ENCODE measurements at regions not wholly inside any gene's neighbourhood (a gene's known extent, or its start where the extent isn't known, plus 50 kb on each side); places are given as distances from the start of the nearest gene placed in this dataset.
"Not testable (repeated sequence)": the region's sequence is repeated elsewhere in the genome, so short reads cannot be mapped to it uniquely, and the experiment has no call there.

DNA sequence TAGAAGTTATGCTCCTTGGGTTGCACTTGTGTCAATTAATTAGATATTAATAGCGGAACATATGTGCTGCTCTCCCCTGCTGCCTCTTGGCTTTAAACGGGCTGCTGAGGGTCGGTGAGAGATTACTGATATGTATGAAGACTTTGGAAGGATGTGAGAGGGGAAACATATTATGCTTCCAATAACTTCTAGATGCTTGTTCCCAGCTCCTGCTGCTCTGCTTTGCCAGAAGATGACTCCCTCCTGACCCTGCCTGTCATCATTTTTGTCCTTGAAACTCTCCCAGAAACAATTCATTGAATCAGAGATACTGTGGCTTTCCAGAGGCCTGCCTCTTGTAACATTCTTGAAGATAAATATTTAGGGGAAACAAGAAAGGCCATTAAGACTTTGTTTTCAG, 300.1 kb upstream of the STXBP6 start:
- Histone ChIP-seq H3K4me1 (ENCODE audit: insufficient read depth) (no peaks in the 10 kb centered on the region), H3K27ac (no peak overlapping the region), H3K9me3 (no peaks in the 10 kb centered on the region), H3K4me3 (no peak overlapping the region), H3K27me3 (no peaks in the 10 kb centered on the region), H3K36me3 (no peaks in the 10 kb centered on the region)
- intact Hi-C loops (cut with DNase I) = no loop called here
- TF ChIP-seq, protein P1, sequence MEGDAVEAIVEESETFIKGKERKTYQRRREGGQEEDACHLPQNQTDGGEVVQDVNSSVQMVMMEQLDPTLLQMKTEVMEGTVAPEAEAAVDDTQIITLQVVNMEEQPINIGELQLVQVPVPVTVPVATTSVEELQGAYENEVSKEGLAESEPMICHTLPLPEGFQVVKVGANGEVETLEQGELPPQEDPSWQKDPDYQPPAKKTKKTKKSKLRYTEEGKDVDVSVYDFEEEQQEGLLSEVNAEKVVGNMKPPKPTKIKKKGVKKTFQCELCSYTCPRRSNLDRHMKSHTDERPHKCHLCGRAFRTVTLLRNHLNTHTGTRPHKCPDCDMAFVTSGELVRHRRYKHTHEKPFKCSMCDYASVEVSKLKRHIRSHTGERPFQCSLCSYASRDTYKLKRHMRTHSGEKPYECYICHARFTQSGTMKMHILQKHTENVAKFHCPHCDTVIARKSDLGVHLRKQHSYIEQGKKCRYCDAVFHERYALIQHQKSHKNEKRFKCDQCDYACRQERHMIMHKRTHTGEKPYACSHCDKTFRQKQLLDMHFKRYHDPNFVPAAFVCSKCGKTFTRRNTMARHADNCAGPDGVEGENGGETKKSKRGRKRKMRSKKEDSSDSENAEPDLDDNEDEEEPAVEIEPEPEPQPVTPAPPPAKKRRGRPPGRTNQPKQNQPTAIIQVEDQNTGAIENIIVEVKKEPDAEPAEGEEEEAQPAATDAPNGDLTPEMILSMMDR (IDR thresholded peaks at IDR 0.05) = no peak
- TF ChIP-seq EP300 (IDR thresholded peaks at IDR 0.05) = no peak
- TF ChIP-seq POLR2A (IDR thresholded peaks at IDR 0.05) = no peak
- peak in 4 of 5 donors; percentile 32 to 62 (median 39) for DNase-seq
- WGBS, 3 donors = 5 to 22% (median 9%) methylated on average over 3 of the region's 3 CpGs

DNA sequence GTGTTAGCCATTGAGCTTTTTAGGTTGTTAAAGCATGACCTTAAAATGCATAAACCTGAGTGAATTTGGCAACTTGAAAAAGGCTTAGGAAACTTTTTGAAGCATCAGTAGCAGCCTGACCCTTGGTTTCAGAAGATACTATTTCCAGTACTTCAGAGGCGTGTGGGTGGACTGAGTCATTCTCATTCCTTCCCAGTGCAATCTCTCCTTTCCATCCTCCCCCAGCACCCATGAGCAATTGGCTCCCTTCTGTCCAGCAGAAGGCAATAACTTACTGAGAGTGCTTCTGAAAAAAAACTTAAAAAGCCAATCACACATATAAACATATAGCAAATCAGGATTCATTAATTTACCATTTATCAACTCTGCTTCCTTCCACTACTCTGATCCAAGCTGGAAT, 299.3 kb upstream of the STXBP6 start:
- Histone ChIP-seq H3K27ac (no peak overlapping the region), H3K36me3 (no peaks in the 10 kb centered on the region), H3K27me3 (no peaks in the 10 kb centered on the region), H3K9me3 (no peaks in the 10 kb centered on the region), H3K4me1 (ENCODE audit: insufficient read depth) (no peaks in the 10 kb centered on the region), H3K4me3 (no peak overlapping the region)
- 13 to 35% (median 17%) methylated on average over 1 of the region's 1 CpG for WGBS, 3 donors
- intact Hi-C loops (cut with DNase I) = no loop called here
- TF ChIP-seq EP300 (IDR thresholded peaks at IDR 0.05) = no peak
- TF ChIP-seq, protein P1 (IDR thresholded peaks at IDR 0.05) = no peak
- no peak for TF ChIP-seq POLR2A (IDR thresholded peaks at IDR 0.05)
- peak in 3 of 5 donors; percentile 15 to 52 (median 22) for DNase-seq

DNA sequence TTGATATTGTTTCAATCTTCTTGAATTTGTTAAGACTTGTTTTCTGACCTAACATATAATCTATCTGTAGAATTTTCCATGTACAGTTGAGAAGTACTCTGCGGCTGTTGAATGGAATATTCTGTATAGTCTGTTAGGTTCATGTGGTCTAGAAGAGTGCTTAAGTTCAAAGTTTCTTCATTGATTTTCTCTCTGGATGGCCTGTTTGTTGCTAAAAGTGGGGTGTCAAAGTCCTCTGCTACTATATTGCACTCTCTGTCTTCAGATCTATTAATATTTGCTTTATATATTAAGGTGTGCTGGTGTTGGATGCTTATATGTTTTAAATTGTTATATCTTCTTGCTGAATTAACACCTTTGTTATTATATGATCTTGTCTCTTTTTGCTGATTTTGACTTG, 290.9 kb upstream of the STXBP6 start:
- H3K27me3 ChIP-seq = no peaks in the 10 kb centered on the region
- no peak overlapping the region for H3K27ac ChIP-seq
- no peaks in the 10 kb centered on the region for H3K36me3 ChIP-seq
- TF ChIP-seq EP300 (IDR thresholded peaks at IDR 0.05) = no peak
- TF ChIP-seq, protein P1 (IDR thresholded peaks at IDR 0.05) = no peak
- no peak for TF ChIP-seq POLR2A (IDR thresholded peaks at IDR 0.05)
- H3K4me3 ChIP-seq = no peak overlapping the region
- no peak for DNase-seq
- H3K4me1 ChIP-seq (ENCODE audit: insufficient read depth) = no peaks in the 10 kb centered on the region
- peaks cover 0 to 3% of the 10 kb centered on the region in 2 donors for H3K9me3 ChIP-seq
- WGBS, 3 donors = 96% methylated on average over 1 of the region's 1 CpG
- intact Hi-C loops (cut with DNase I) = no loop called here

DNA sequence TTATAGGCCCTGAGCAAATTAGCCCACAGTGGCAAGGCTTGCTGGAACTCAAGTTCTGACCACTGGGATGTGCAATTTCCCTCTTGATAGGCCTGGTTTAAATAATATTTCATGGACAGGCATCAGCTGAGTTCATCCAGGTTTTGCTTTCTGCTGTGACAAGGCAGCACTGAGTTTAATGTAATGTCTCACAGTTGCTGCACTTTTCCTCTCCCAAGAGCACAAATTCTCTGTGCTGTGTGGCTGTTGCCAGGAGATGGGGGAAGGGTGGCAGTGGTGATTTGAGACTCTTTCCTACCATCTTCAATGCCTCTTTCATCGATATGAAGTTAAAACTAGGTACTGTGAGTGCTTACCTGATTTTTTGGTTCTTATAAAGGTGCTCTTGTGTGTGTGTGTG, 272.8 kb upstream of the STXBP6 start:
- WGBS, 3 donors = 59 to 86% (median 83%) methylated on average over 1 of the region's 1 CpG

DNA sequence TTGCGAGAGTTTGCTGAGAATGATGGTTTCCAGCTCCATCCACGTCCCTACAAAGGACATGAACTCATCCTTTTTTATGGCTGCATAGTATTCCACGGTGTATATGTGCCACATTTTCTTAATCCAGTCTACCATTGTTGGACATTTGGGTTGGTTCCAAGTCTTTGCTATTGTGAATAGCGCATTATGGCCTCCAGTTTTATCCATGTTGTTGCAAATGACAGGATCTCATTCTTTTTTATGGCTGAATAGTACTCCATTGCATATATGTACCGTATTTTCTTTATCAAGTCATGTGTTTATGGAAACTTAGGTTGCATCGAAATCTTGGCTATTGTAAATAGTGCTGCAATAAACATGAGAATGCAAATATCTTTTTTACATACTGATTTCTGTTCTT, 266.1 kb upstream of the STXBP6 start:
- H3K4me3 ChIP-seq; intact Hi-C loops (cut with DNase I); H3K27me3 ChIP-seq; H3K4me1 ChIP-seq (ENCODE audit: insufficient read depth); DNase-seq; H3K27ac ChIP-seq; H3K9me3 ChIP-seq; H3K36me3 ChIP-seq: not testable (repeated sequence)
- 71 to 76% (median 75%) methylated on average over 4 to 6 of the region's 6 CpGs for WGBS, 3 donors

More for the DNA sequence above, 272.8 kb upstream of the STXBP6 start:
- Histone ChIP-seq H3K27me3 (no peaks in the 10 kb centered on the region), H3K36me3 (no peaks in the 10 kb centered on the region), H3K27ac (no peak overlapping the region), H3K4me3 (no peak overlapping the region), H3K9me3 (no peaks in the 10 kb centered on the region), H3K4me1 (ENCODE audit: insufficient read depth) (no peaks in the 10 kb centered on the region)
- intact Hi-C loops (cut with DNase I) = no loop called here
- DNase-seq = no peak
- TF ChIP-seq EP300 (IDR thresholded peaks at IDR 0.05) (no peak), POLR2A (IDR thresholded peaks at IDR 0.05) (no peak)
- TF ChIP-seq, protein P1 (IDR thresholded peaks at IDR 0.05) = no peak
